ENCODE measurements at regions not wholly inside any gene's neighbourhood (a gene's known extent, or its start where the extent isn't known, plus 50 kb on each side); places are given as distances from the start of the nearest gene placed in this dataset.

- Histone ChIP-seq H3F3A (ENCODE audit: insufficient read depth, low read length) (no peaks in the 10 kb centered on the region), H3K36me3 (ENCODE audit: insufficient read depth, low read length) (no peaks in the 10 kb centered on the region), H3K27ac (ENCODE audit: low read depth, low read length, poor library complexity, severe bottlenecking) (no peak overlapping the region), H2AFZ (ENCODE audit: low read length) (no peak overlapping the region), H4K20me1 (ENCODE audit: insufficient read depth, low read length) (no peaks in the 10 kb centered on the region), H3K79me2 (ENCODE audit: insufficient read depth, low read length) (no peaks in the 10 kb centered on the region), H3K4me2 (ENCODE audit: low read length) (no peak overlapping the region), H3K9me2 (ENCODE audit: low read depth, low read length) (no peaks in the 10 kb centered on the region), H3K27me3 (ENCODE audit: insufficient read depth, low read length) (no peaks in the 10 kb centered on the region), H3K4me3 (ENCODE audit: low read depth, low read length, poor library complexity, severe bottlenecking) (no peak overlapping the region), H3K9ac (ENCODE audit: low read length) (no peak overlapping the region), H3K9me3 (ENCODE audit: low read length) (peaks cover 4% of the 10 kb centered on the region; the same call in 1 of the 2 replicates), H3K4me1 (ENCODE audit: insufficient read depth, low read length, severe bottlenecking) (no peaks in the 10 kb centered on the region)
- TF ChIP-seq CTCF (IDR thresholded peaks at IDR 0.05; ENCODE audit: low read length) (no peak), EZH2 (IDR thresholded peaks at IDR 0.05; ENCODE audit: borderline replicate concordance, low read length) (no peak)
Measured at GRCh38 chr9:13919401-13919800, 394.5 kb downstream of the NFIB start.

- no peak overlapping the region for H3K4me2 ChIP-seq (ENCODE audit: low read length)
- no peaks in the 10 kb centered on the region for H3K9me2 ChIP-seq (ENCODE audit: low read depth, low read length)
- H3K36me3 ChIP-seq (ENCODE audit: insufficient read depth, low read length) = no peaks in the 10 kb centered on the region
- H4K20me1 ChIP-seq (ENCODE audit: insufficient read depth, low read length) = no peaks in the 10 kb centered on the region
- no peaks in the 10 kb centered on the region for H3K79me2 ChIP-seq (ENCODE audit: insufficient read depth, low read length)
- H3K9me3 ChIP-seq (ENCODE audit: low read length) = no peaks in the 10 kb centered on the region
- no peak overlapping the region for H3K4me3 ChIP-seq (ENCODE audit: low read depth, low read length, poor library complexity, severe bottlenecking)
- no peak overlapping the region for H2AFZ ChIP-seq (ENCODE audit: low read length)
- no peak for TF ChIP-seq EZH2 (IDR thresholded peaks at IDR 0.05; ENCODE audit: borderline replicate concordance, low read length)
- TF ChIP-seq CTCF (IDR thresholded peaks at IDR 0.05; ENCODE audit: low read length) = no peak
- no peaks in the 10 kb centered on the region for H3K4me1 ChIP-seq (ENCODE audit: insufficient read depth, low read length, severe bottlenecking)
- no peak overlapping the region for H3K9ac ChIP-seq (ENCODE audit: low read length)
- H3K27ac ChIP-seq (ENCODE audit: low read depth, low read length, poor library complexity, severe bottlenecking) = no peak overlapping the region
- no peaks in the 10 kb centered on the region for H3K27me3 ChIP-seq (ENCODE audit: insufficient read depth, low read length)
- H3F3A ChIP-seq (ENCODE audit: insufficient read depth, low read length) = no peaks in the 10 kb centered on the region
Measured at GRCh38 chr9:13917534-13917933, 396.4 kb downstream of the NFIB start.

GRCh38 chr9:13915591-13916301 is 398.2 kb downstream of the NFIB start:
- Histone ChIP-seq H3K9me3 (ENCODE audit: low read length) (no peaks in the 10 kb centered on the region), H3K79me2 (ENCODE audit: insufficient read depth, low read length) (no peaks in the 10 kb centered on the region), H3K27me3 (ENCODE audit: insufficient read depth, low read length) (no peaks in the 10 kb centered on the region)

More at GRCh38 chr9:13915591-13916301, 398.2 kb downstream of the NFIB start:
- no peak overlapping the region for H3K27ac ChIP-seq (ENCODE audit: low read depth, low read length, poor library complexity, severe bottlenecking)
- TF ChIP-seq EZH2 (IDR thresholded peaks at IDR 0.05; ENCODE audit: borderline replicate concordance, low read length) (no peak), CTCF (IDR thresholded peaks at IDR 0.05; ENCODE audit: low read length) (no peak)
- H3F3A ChIP-seq (ENCODE audit: insufficient read depth, low read length) = no peaks in the 10 kb centered on the region
- H3K4me3 ChIP-seq (ENCODE audit: low read depth, low read length, poor library complexity, severe bottlenecking) = no peak overlapping the region
- no peaks in the 10 kb centered on the region for H3K9me2 ChIP-seq (ENCODE audit: low read depth, low read length)
- no peaks in the 10 kb centered on the region for H3K4me1 ChIP-seq (ENCODE audit: insufficient read depth, low read length, severe bottlenecking)
- no peaks in the 10 kb centered on the region for H3K36me3 ChIP-seq (ENCODE audit: insufficient read depth, low read length)
- no peaks in the 10 kb centered on the region for H4K20me1 ChIP-seq (ENCODE audit: insufficient read depth, low read length)
- H3K9ac ChIP-seq (ENCODE audit: low read length) = no peak overlapping the region
- H3K4me2 ChIP-seq (ENCODE audit: low read length) = no peak overlapping the region
- H2AFZ ChIP-seq (ENCODE audit: low read length) = no peak overlapping the region
